ENCODE measurements at regions not wholly inside any gene's neighbourhood (a gene's known extent, or its start where the extent isn't known, plus 50 kb on each side); places are given as distances from the start of the nearest gene placed in this dataset.

GRCh38 chr4:173821036-173821435 lies 291.0 kb upstream of the HAND2 start:
- H3K4me2 ChIP-seq (ENCODE audit: insufficient read depth in 1 of 2, low read depth in 2 of 2, low read length in 2 of 2), result no peak overlapping the region
- H3K4me3 ChIP-seq (ENCODE audit: extremely low read depth in 1 of 4, insufficient read depth in 2 of 4, low read depth in 3 of 4, low read length in 4 of 4), result no peak overlapping the region
- no peak overlapping the region for H3K9ac ChIP-seq (replicated peaks in 1 of 4; ENCODE audit: extremely low read depth in 1 of 4, low read depth in 3 of 4, low read length in 3 of 4)
- H3K23ac ChIP-seq (ENCODE audit: insufficient read length), result no peak overlapping the region
- H3K36me3 ChIP-seq (ENCODE audit: control insufficient read depth in 2 of 4, insufficient read depth in 4 of 4, low read length in 3 of 4), result no peaks in the 10 kb centered on the region
- no peak overlapping the region for H2BK15ac ChIP-seq (ENCODE audit: low read length)
- no peak overlapping the region for H2BK12ac ChIP-seq (ENCODE audit: low read depth, low read length)
- POLR2A ChIA-PET (ENCODE audit: partially characterized antibody), result no interaction called here
- H3K79me2 ChIP-seq (ENCODE audit: control insufficient read depth in 1 of 2, insufficient read depth in 2 of 2, low read length in 2 of 2), result no peaks in the 10 kb centered on the region
- no peaks in the 10 kb centered on the region for H3K23me2 ChIP-seq (ENCODE audit: low read depth, low read length)
- H3K4me1 ChIP-seq (replicated peaks in 1 of 4; ENCODE audit: control insufficient read depth in 3 of 4, insufficient read depth in 4 of 4, low read length in 3 of 4), result no peaks in the 10 kb centered on the region
- H3K9me3 ChIP-seq (ENCODE audit: insufficient read depth in 2 of 2, low read depth in 1 of 2, low read length in 1 of 2), result no peaks in the 10 kb centered on the region
- no peak overlapping the region for H2AK5ac ChIP-seq (ENCODE audit: low read depth, low read length)
- no peak overlapping the region for H4K5ac ChIP-seq (ENCODE audit: insufficient read length, low read depth, low read length)
- no peak overlapping the region for H3K4ac ChIP-seq (replicated peaks; ENCODE audit: insufficient read length, low read depth, low read length)
- H4K91ac ChIP-seq (replicated peaks; ENCODE audit: insufficient read length, low read length), result no peak overlapping the region
- H3K27ac ChIP-seq (ENCODE audit: low read depth, low read length), result no peak overlapping the region
- no peak overlapping the region for H2BK20ac ChIP-seq (ENCODE audit: low read length)
- no peak overlapping the region for H2BK5ac ChIP-seq (ENCODE audit: low read depth, low read length)
- 74% methylated on average over 1 of the region's 1 CpG; no CpG with 5 or more reads in 1 of the 2 experiments for WGBS, 2 experiments (ENCODE audit: extremely low coverage in 1 of 2, insufficient coverage in 1 of 2, insufficient read length in 1 of 2, insufficient replicate concordance in 2 of 2, low coverage in 1 of 2, low lambda C conversion rate in 2 of 2, missing lambda C conversion rate in 1 of 2)
- H3K56ac ChIP-seq (replicated peaks; ENCODE audit: insufficient read length, low read depth, low read length), result no peak overlapping the region
- H3K79me1 ChIP-seq (ENCODE audit: low read depth, low read length), result no peaks in the 10 kb centered on the region; the same call in 1 of the 2 replicates
- no peak overlapping the region for H2BK120ac ChIP-seq (replicated peaks; ENCODE audit: low read depth, low read length)
- H4K20me1 ChIP-seq (replicated peaks in 1 of 2; ENCODE audit: control insufficient read depth in 1 of 2, insufficient read depth in 2 of 2, low read length in 2 of 2), result no peaks in the 10 kb centered on the region
- H3K18ac ChIP-seq (ENCODE audit: extremely low read depth, low read length), result no peak overlapping the region
- no peaks in the 10 kb centered on the region for H3K27me3 ChIP-seq (replicated peaks in 1 of 4; ENCODE audit: control insufficient read depth in 3 of 4, extremely low read depth in 1 of 4, insufficient read depth in 3 of 4, low read length in 3 of 4)
- H2AFZ ChIP-seq (ENCODE audit: low read length), result no peak overlapping the region
- FAIRE-seq (no peak), DNase-seq (ENCODE audit: low read depth in 1 of 2, low spot score in 2 of 2) (no peak)
- no peak overlapping the region for H3K14ac ChIP-seq (ENCODE audit: insufficient read length)
- no peak overlapping the region for H4K8ac ChIP-seq (ENCODE audit: extremely low read depth, insufficient read depth, low read length)
- CTCF ChIA-PET (ENCODE audit: partially characterized antibody), result no interaction called here
- no peak for TF ChIP-seq SIRT6 (IDR thresholded peaks at IDR 0.05; ENCODE audit: low read length)
- no peak for TF ChIP-seq TAF1 (IDR thresholded peaks at IDR 0.05; ENCODE audit: low read depth, low read length)
- no peak for TF ChIP-seq EP300 (IDR thresholded peaks at IDR 0.05; ENCODE audit: borderline replicate concordance in 1 of 2, low read depth in 2 of 2, low read length in 2 of 2)
- TF ChIP-seq, protein P1, sequence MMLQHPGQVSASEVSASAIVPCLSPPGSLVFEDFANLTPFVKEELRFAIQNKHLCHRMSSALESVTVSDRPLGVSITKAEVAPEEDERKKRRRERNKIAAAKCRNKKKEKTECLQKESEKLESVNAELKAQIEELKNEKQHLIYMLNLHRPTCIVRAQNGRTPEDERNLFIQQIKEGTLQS (IDR thresholded peaks at IDR 0.05; ENCODE audit: insufficient read depth, low read depth, low read length), result no peak
- no peak for TF ChIP-seq CTBP2 (IDR thresholded peaks at IDR 0.05; ENCODE audit: borderline replicate concordance, insufficient read depth, insufficient read length, low read length)
- TF ChIP-seq ATF2 (IDR thresholded peaks at IDR 0.05; ENCODE audit: low read length), result no peak
- no peak for TF ChIP-seq CREB1 (IDR thresholded peaks at IDR 0.05)
- no peak for TF ChIP-seq CHD2 (IDR thresholded peaks at IDR 0.05; ENCODE audit: low read length)
- no peak for TF ChIP-seq PHF8 (conservative IDR thresholded peaks at IDR 0.05; ENCODE audit: low read depth, low read length)
- TF ChIP-seq SIN3A (conservative IDR thresholded peaks at IDR 0.05 in 1 of 2, IDR thresholded peaks at IDR 0.05 in 1 of 2; ENCODE audit: low read depth in 1 of 2, low read length in 2 of 2), result no peak
- TF ChIP-seq MAFK (IDR thresholded peaks at IDR 0.05; ENCODE audit: low read depth, low read length), result no peak
- TF ChIP-seq, protein P2, sequence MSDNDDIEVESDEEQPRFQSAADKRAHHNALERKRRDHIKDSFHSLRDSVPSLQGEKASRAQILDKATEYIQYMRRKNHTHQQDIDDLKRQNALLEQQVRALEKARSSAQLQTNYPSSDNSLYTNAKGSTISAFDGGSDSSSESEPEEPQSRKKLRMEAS (IDR thresholded peaks at IDR 0.05), result no peak
